GM18520 (cell line): ENCODE measurements at regions not wholly inside any gene's neighbourhood (a gene's known extent, or its start where the extent isn't known, plus 50 kb on each side); places are given as distances from the start of the nearest gene placed in this dataset.
"Not testable (repeated sequence)": the region's sequence is repeated elsewhere in the genome, so short reads cannot be mapped to it uniquely, and the experiment has no call there.

Experiments used
- ATAC-seq: cut with Tn5 transposase; IDR thresholded peaks from one replicate; pipeline ENCODE4 v1.9.1; 2021; ENCODE audit not compliant: unreplicated experiment

- no peak for ATAC-seq
Measured at GRCh38 chr4:127284236-127284635, 348.5 kb upstream of the INTU start.

DNA sequence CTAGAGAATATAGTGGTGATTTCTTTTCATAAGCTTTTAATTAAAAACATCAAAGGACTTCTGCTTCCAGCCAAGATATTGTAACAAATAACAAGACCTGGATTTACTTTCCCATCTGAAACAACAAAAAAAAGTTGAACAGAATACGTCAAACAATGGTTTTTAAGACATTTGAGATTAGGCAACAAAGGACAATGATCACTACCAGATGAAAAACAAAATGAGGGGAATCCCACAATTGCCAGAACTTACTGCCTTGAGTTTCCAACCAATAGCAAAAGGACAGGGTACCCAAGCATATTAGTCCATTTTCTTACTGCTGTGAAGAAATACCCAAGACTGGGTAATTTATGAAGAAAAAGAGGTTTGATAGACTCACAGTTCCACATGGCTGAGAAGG is 341.4 kb upstream of the INTU start:
- no peak for ATAC-seq

DNA sequence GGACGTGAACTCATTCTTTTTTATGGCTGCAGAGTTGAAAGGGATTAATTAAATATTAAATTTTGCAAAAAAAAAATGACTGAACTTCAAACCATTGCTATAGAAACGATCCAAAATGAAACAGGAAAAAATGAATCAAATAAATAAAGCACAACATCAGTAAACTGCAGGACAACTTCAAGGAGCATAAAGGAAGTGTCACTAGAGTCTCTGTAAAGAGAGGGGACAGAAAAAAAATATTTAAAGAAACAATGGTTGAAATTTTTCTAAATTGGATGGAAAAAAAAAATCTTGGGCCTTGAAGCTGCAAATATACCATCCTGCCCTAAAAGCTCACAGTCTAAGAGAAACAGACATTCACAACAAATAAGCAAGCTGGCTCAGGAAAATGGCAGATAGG is 339.3 kb upstream of the INTU start:
- no peak for ATAC-seq

- ATAC-seq, result no peak
Measured at GRCh38 chr4:127304356-127304755, 328.4 kb upstream of the INTU start.

DNA sequence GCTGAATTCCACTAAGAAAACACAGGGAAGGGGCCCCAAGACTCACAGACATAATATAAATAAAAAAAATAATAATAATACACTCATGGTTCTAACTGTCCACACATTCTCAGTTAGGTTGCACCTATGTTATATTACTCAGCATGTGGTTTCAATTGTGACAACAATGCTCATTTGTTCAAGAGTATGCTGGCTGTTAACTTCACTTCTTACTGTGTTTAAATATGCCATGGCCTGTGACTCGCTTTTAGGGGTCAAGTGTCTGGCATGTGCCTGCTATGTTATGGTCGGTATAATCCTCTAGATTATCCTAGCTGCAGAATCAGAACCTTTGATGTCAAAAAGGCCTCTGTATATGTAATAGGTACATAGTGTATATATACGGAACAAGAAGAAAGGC is 324.8 kb upstream of the INTU start:
- no peak for ATAC-seq

DNA sequence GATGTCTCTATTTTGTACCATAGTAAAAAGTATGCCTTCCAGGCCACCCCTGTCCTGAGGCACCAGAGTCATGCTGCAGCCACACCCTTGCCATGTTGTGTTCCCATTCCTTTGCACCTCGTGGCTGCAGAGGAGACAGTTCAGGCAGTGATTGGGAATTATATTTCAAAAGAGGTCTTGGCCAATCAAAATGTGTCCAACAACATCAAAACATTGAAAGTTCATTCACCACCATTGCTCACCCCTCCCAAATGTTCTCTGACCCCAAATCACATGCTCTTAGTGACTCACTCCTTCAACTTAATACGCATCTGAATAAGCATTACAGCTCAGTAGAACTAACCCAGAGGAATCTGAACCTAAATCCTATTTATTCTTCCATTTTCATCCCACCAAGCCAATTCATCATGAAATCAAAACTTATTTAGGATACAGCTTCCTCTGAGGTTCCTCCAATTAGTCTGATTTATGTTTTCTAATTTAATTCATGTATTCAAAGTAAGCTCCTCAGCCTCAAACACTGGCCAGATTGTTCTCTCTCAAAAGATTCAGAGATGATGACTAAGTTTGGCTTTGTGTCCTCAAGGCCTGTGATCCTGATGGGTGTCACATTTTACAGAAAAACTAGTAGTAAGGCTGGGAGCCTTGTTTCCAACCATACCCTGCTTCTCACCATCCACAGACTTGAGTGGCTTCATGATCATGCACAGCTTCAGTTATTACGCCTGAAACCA is 323.2 kb upstream of the INTU start:
- no peak for ATAC-seq

- ATAC-seq, result no peak
Measured at GRCh38 chr4:127311371-127311770, 321.4 kb upstream of the INTU start.

- no peak for ATAC-seq
Measured at GRCh38 chr4:127311924-127312323, 320.8 kb upstream of the INTU start.

- no peak for ATAC-seq
Measured at GRCh38 chr4:127313767-127314166, 319.0 kb upstream of the INTU start.

DNA sequence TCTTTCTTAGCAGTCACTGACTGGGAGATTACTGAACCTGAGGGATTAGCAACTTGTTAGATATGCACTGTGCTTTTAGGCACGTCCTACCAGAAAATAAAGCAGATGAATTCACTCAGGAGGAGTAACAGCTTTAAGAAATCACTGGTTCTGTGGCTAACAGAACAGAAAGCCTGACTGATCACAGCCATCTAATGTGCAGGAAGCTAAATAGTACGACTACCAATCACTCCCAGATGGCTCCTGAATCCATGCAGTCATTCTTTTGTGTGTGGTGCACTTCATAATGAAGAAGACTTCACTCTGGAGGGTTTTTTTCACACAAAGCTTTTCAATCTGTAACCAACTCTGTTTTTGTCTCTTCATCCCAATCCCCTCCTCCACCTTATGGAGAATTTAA is 305.3 kb upstream of the INTU start:
- ATAC-seq, result no peak

- no peak for ATAC-seq
Measured at GRCh38 chr4:127335073-127335620, 297.6 kb upstream of the INTU start.

DNA sequence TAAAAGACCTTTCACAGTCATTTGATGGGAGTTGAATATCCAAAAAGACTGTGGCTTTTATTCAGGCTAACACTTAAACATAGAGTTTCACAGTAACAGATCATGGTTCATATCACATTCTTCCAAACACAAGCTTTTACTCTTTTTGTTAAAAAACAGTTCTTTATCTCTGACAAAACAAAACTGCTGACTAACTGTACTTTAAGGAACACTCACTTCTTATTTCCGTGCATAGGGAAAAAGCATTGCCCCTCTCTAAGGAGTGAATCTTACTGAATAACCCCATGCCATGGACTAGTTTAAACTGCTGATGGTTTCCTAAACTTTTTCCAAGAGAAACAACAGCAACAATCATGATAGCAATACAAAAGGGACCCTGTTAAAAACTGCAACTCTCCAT is 297.0 kb upstream of the INTU start:
- ATAC-seq, result no peak

DNA sequence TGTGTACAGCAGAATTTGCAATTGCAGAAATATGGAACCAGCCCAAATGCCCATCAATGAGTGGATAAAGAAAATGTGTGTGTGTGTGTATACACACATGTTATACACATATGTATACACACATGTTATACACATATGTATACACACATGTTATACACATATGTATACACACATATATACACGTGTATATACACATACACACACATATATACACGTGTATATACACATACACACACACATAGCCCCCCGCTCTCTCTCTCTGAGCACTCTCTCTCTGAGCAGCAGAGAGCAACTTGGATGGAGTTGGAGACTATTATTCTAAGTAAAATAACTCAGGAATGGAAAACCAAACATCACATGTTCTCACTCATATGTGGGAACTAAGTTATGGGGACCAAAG is 289.6 kb upstream of the INTU start:
- not testable (repeated sequence) for ATAC-seq

- no peak for ATAC-seq
Measured at GRCh38 chr4:127344071-127344470, 288.7 kb upstream of the INTU start.

DNA sequence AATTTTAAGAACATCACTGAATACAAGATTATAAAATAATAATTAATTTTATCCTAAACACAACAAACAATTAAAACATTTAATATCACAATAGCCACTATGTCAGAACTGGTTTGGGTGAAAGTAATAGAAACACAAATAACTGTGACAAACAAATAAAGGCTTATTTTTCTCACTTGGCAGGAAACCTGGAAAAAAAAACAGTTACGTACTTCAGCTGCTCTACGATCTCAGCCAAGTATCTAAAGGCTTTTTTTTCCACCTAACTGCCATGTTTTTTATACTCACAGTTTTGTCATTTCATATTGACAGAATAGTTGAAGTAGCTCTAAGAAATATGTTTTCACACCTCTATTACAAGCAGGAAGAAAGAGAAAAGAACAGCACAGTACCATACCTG is 284.8 kb upstream of the INTU start:
- ATAC-seq, result no peak

GRCh38 chr4:127352220-127353113 is 280.3 kb upstream of the INTU start:
- no peak for ATAC-seq

DNA sequence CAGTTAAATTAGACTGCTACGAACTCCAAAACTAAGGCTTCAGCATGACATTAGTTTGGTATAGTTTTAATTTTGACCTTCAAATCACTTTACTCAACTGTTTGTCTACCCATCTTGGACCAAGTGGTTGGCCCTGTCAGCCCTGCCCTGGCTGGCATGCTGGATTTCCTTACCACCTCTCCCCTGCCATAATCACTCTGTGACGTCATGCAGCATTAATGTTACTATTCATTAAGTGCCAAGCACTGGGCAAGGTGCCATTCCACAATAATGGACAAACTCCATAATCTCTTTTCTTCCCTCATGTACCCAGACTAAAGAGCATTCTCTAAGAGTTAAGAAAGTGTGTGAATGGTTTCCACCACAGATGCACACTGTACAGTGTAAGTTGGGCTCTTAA is 277.0 kb upstream of the INTU start:
- ATAC-seq, result no peak

DNA sequence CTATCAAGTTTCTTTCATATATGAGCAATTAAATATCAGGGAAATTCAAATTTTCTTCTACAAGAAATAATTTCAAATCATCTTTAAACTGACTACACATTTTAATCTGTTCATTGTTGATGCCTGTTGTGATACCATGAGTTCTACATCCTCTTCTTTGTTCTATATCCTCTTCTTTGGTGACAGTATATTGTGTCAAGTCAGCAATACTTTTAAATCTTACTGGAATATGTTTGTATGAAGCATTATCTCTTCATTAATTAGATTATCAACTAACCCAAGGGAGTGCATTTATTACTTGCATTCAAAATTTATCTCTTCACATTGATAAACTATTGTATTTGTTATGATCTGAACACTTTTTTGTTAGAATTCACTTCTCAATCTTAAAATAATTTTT is 275.0 kb upstream of the INTU start:
- ATAC-seq, result no peak

DNA sequence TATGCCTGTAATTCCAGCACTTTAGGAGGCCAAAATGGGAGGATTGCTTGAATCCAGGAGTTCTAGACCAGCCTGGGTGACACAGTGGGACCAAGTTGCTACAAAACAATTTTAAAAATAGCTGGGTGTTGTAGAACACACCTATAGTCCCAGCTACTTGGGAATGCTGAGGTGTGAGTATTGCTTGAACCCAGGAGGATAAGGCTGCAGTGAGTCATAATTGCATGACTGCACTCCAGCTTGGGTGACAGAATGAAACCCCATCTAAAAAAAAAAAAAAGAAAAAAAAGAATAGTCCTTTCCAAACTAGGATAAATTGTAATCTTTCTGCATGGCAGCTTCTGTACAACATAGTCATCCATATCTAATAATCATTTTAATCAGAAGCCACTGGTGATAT is 270.1 kb upstream of the INTU start:
- ATAC-seq, result no peak

GRCh38 chr4:127364397-127364796 is 268.4 kb upstream of the INTU start:
- ATAC-seq, result no peak

GRCh38 chr4:127364911-127365310 is 267.8 kb upstream of the INTU start:
- no peak for ATAC-seq

DNA sequence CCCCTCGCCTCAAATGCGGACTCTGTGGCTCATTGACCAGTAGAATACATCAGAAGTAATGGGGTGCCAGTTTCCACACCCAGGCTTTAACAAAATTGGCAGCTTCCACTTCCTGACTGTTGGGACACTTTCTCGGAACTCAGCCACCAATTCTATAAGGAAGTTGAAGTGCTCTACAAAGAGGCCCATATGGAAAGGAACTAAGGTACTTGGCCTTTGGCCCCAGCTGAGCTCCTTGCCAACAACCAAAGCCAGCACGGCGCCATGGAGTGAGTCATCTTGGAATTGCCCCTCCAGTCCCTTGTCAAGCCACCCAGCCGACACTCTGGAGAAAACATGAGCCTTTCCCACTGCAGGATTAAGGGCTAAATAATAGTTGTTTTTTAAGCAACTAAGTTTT is 262.2 kb upstream of the INTU start:
- no peak for ATAC-seq
